K562 (cell line): ENCODE measurements at regions not wholly inside any gene's neighbourhood (a gene's known extent, or its start where the extent isn't known, plus 50 kb on each side); places are given as distances from the start of the nearest gene placed in this dataset.

Experiments used
- ATAC-seq: fragments of 200-7000 bp; cut with Tn5 transposase; 3 replicates; pipeline ENCODE4 v1.9.1; 2020; ENCODE audit warnings: moderate library complexity
- BruUV-seq: library from RNA; stranded (reverse); fragments of 400-500 nt; replicated peaks from 2 replicates; lab custom pipeline; 2021; lab: Mats Ljungman, UMichigan
- CTCF ChIA-PET: fragments of 300-600 bp; formaldehyde crosslinking; extraction: SDS; loops from one replicate; lab custom pipeline; 2021; ENCODE audit warnings: low intra/inter-chr PET ratio; lab: Yijun Ruan, JAX
- POLR2A ChIA-PET: fragments of 300-600, 350-650 bp; sonication (Branson Sonifier 250); formaldehyde crosslinking; extraction: SDS; loops from one replicate; lab custom pipeline; 2021; ENCODE audit warnings: antibody characterized with exemption, inconsistent platforms; lab: Yijun Ruan, JAX
- DNase-seq, 4 experiments: peaks; one replicate each; pipeline versions ENCODE4 v3.0.0 to v3.0.0-alpha.2; 2011 to 2018; ENCODE audit warnings: low spot score in 3 of 4, mixed read lengths in 3 of 4; ENCODE audit errors: extremely low read depth in 1 of 4
- FAIRE-seq: peaks from 2 replicates; lab custom pipeline; 2011; peaks lifted over from hg19 to GRCh38; lab: Jason Lieb, UNC
- H2AFZ ChIP-seq: 2 replicates; pipeline ENCODE4 v1.6.0; 2011; ENCODE audit warnings: low read depth, low read length, control low read depth, inconsistent platforms
- H3K27ac ChIP-seq: fragments of 200-600 bp; 3 replicates; pipeline ENCODE4 v1.8.0; 2011; ENCODE audit warnings: low read depth, mild to moderate bottlenecking, control low read depth, inconsistent platforms, low read length, moderate library complexity, mixed read lengths; ENCODE audit errors: extremely low read depth
- H3K27me3 ChIP-seq, 2 experiments: fragments of 300-600 bp in 1 of 2; 2 replicates in 1 of 2; 3 replicates in 1 of 2; pipeline versions ENCODE4 v1.6.0 to v1.8.0; 2011; ENCODE audit warnings: inconsistent platforms in 2 of 2, low read length in 2 of 2, mild to moderate bottlenecking in 1 of 2, mixed read lengths in 1 of 2, moderate library complexity in 1 of 2; ENCODE audit not compliant: control insufficient read depth in 2 of 2, insufficient read depth in 2 of 2
- H3K36me3 ChIP-seq: fragments of 300-600 bp; 3 replicates; pipeline ENCODE4 v1.8.0; 2011; ENCODE audit warnings: mild to moderate bottlenecking, low read length, inconsistent platforms; ENCODE audit not compliant: control insufficient read depth, insufficient read depth
- H3K4me1 ChIP-seq, 2 experiments: fragments of 200-600 bp in 1 of 2; replicated peaks in 1 of 2; 2 replicates in 1 of 2; 3 replicates in 1 of 2; pipeline versions ENCODE4 v1.5.1 to v1.8.0; 2011; ENCODE audit warnings: inconsistent platforms in 2 of 2, low read length in 2 of 2, mild to moderate bottlenecking in 1 of 2, mixed read lengths in 1 of 2, moderate library complexity in 1 of 2; ENCODE audit not compliant: control insufficient read depth in 2 of 2, insufficient read depth in 2 of 2
- H3K4me2 ChIP-seq: 2 replicates; pipeline ENCODE4 v1.6.1; 2011; ENCODE audit warnings: low read length, control low read depth, inconsistent platforms, mixed read lengths; ENCODE audit not compliant: insufficient read depth
- H3K4me3 ChIP-seq: fragments of 200-600 bp; sonication (generic), shearing (Covaris generic); 2 replicates; pipeline ENCODE4 v1.5.1; 2016; ENCODE audit warnings: control low read depth, inconsistent platforms
- H3K79me2 ChIP-seq: fragments of 200-600 bp; 3 replicates; pipeline ENCODE4 v1.8.0; 2011; ENCODE audit warnings: low read length, inconsistent platforms; ENCODE audit not compliant: control insufficient read depth, insufficient read depth
- H3K9ac ChIP-seq, 2 experiments: 2 replicates each; pipeline versions ENCODE4 v1.6.0 to v1.6.1; 2011; ENCODE audit warnings: low read depth in 2 of 2, low read length in 2 of 2, control low read depth in 1 of 2, inconsistent platforms in 1 of 2, mild to moderate bottlenecking in 1 of 2, mixed read lengths in 1 of 2; ENCODE audit not compliant: insufficient read depth in 1 of 2
- H3K9me1 ChIP-seq: one replicate; pipeline ENCODE4 v1.6.0; 2011; ENCODE audit warnings: inconsistent platforms, mild to moderate bottlenecking, low read length, moderate library complexity; ENCODE audit not compliant: control insufficient read depth, insufficient read depth
- H3K9me3 ChIP-seq: replicated peaks from 2 replicates; pipeline ENCODE4 v1.5.1; 2011; ENCODE audit warnings: low read depth, low read length, inconsistent platforms; ENCODE audit not compliant: control insufficient read depth, insufficient read depth
- H4K20me1 ChIP-seq: replicated peaks from 2 replicates; pipeline ENCODE4 v1.6.1; 2011; ENCODE audit warnings: low read length, inconsistent platforms, mixed read lengths; ENCODE audit not compliant: control insufficient read depth, insufficient read depth
- CBX3 ChIP-seq, 2 experiments: IDR thresholded peaks; 1 replicate in 1 of 2; 2 replicates in 1 of 2; pipeline ENCODE4 v1.6.1; 2012; ENCODE audit warnings: inconsistent platforms in 2 of 2, low read length in 2 of 2, borderline replicate concordance in 1 of 2, control low read depth in 1 of 2
- MBD1 ChIP-seq: fragments of 250-450 bp; sonication (Bioruptor Pico); IDR thresholded peaks from 2 replicates; pipeline ENCODE4 v1.8.0; 2022; ENCODE audit warnings: inconsistent platforms
- MCM2 ChIP-seq: fragments of 450-650 bp; IDR thresholded peaks from 2 replicates; pipeline ENCODE4 v1.6.1; 2017; ENCODE audit warnings: low read depth, mild to moderate bottlenecking
- RFX5 ChIP-seq: IDR thresholded peaks from 2 replicates; pipeline ENCODE4 v1.6.1; 2011; ENCODE audit warnings: low read depth, mild to moderate bottlenecking, improper control_type of control experiment, low read length
- SNIP1 ChIP-seq: fragments of 450-650 bp; IDR thresholded peaks from 2 replicates; pipeline ENCODE4 v1.7.1; 2017; ENCODE audit warnings: low read depth, mild to moderate bottlenecking
- TAF7 ChIP-seq: fragments of 450-650 bp; IDR thresholded peaks from 2 replicates; pipeline ENCODE4 v1.6.1; 2016; ENCODE audit warnings: missing genetic modification characterization, missing compliant biosample characterization
- WGBS: fragments of 100-300 bp; shearing (Covaris generic); methylation state at CpG from one replicate; pipeline ENCODE4 v1.1.6; 2016; ENCODE audit warnings: low coverage, mixed read lengths; ENCODE audit not compliant: insufficient coverage; ENCODE audit errors: missing lambda C conversion rate; 5-methylcytosine and 5-hydroxymethylcytosine counted together
- in situ Hi-C: fragments of 300-500 bp; cut with MboI; formaldehyde crosslinking; loops from 4 replicates; pipeline ENCODE4 v1.15.0; 2018; ENCODE audit warnings: inconsistent platforms, mixed read lengths
- intact Hi-C: fragments of 100-400 bp; cut with micrococcal nuclease; formaldehyde crosslinking; loops from 2 replicates; pipeline ENCODE4 v1.14.2; 2022
- TF ChIP-seq, protein P1 (sequence below), 2 experiments: fragments of 450-650 bp in 1 of 2; sonication (generic) in 1 of 2; formaldehyde crosslinking; conservative IDR thresholded peaks; 2 replicates each; pipeline versions ENCODE4 v1.4.0 to v1.8.1; 2020 to 2022; ENCODE audit warnings: mild to moderate bottlenecking in 1 of 2, missing genetic modification reagents in 1 of 2
- TF ChIP-seq, protein P2 (sequence below), 2 experiments: fragments of 200-800 bp in 1 of 2; sonication (Bioruptor generic) in 1 of 2; sonication (generic) in 1 of 2; formaldehyde crosslinking in 1 of 2; IDR thresholded peaks in 1 of 2; conservative IDR thresholded peaks in 1 of 2; 2 replicates each; pipeline versions ENCODE4 v1.5.0 to v1.6.1; 2016 to 2020; ENCODE audit warnings: missing compliant biosample characterization in 1 of 2, missing genetic modification characterization in 1 of 2, missing genetic modification reagents in 1 of 2

GRCh38 chr18:72246076-72246475 is 298.1 kb downstream of the CBLN2 start:
- no peaks in the 10 kb centered on the region for H3K36me3 ChIP-seq
- no peak for TF ChIP-seq SNIP1
- TF ChIP-seq, protein P1, sequence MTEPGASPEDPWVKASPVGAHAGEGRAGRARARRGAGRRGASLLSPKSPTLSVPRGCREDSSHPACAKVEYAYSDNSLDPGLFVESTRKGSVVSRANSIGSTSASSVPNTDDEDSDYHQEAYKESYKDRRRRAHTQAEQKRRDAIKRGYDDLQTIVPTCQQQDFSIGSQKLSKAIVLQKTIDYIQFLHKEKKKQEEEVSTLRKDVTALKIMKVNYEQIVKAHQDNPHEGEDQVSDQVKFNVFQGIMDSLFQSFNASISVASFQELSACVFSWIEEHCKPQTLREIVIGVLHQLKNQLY (CRISPR knock-in tag; conservative IDR thresholded peaks at IDR 0.05): no peak
- TF ChIP-seq, all 486 proteins: peak for 0
- intact Hi-C loops: no loop called here
- Histone ChIP-seq H3K4me1 (no peaks in the 10 kb centered on the region), H3K27ac (no peak overlapping the region), H3K4me2 (no peak overlapping the region), H3K79me2 (no peaks in the 10 kb centered on the region), H3K9ac (no peak overlapping the region), H3K27me3 (no peaks in the 10 kb centered on the region), H3K9me1 (no peaks in the 10 kb centered on the region), H2AFZ (no peak overlapping the region), H3K4me3 (no peak overlapping the region), H4K20me1 (no peaks in the 10 kb centered on the region), H3K9me3 (no peaks in the 10 kb centered on the region)
- in situ Hi-C loops: no loop called here
- POLR2A ChIA-PET: no interaction called here
- BruUV-seq: no TSS peak
- FAIRE-seq (no peak), DNase-seq (no peak), ATAC-seq (no peak)
- CTCF ChIA-PET: no interaction called here
- 0% methylated on average over 4 of the region's 4 CpGs for WGBS

DNA sequence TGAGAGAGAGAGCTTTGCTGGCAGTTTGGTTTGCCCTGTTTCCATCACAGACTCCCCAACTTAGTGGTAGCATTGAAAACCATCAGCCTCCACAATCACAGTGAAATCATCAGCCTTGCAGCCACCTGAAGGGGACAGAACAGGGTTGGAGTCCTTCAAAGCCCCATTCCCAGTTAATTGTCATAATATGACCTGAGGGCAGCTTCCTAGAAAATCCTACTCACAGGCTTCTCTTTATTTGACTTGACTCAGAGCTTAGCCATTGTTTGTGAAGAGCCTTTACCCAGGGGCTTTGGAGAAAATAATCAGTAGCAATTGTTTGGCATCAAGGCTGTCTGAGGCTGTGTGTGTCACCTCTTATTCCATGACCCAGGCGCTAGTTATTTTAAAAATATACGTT is 308.7 kb downstream of the CBLN2 start:
- H3K9me3 ChIP-seq: no peaks in the 10 kb centered on the region
- no peak for DNase-seq
- POLR2A ChIA-PET: no interaction called here
- H4K20me1 ChIP-seq: no peaks in the 10 kb centered on the region
- FAIRE-seq: no peak
- H3K27me3 ChIP-seq: no peaks in the 10 kb centered on the region
- no TSS peak for BruUV-seq
- CTCF ChIA-PET: no interaction called here
- 0% methylated on average over 2 of the region's 2 CpGs for WGBS
- H3K27ac ChIP-seq: no peak overlapping the region
- no peak overlapping the region for H3K9ac ChIP-seq
- H3K36me3 ChIP-seq: no peaks in the 10 kb centered on the region
- no peak overlapping the region for H2AFZ ChIP-seq
- H3K9me1 ChIP-seq: no peaks in the 10 kb centered on the region
- intact Hi-C loops (no loop called here), in situ Hi-C loops (no loop called here)
- no peaks in the 10 kb centered on the region for H3K79me2 ChIP-seq
- no peak for ATAC-seq
- no peak overlapping the region for H3K4me2 ChIP-seq
- H3K4me1 ChIP-seq: no peaks in the 10 kb centered on the region
- no peak overlapping the region for H3K4me3 ChIP-seq
- TF ChIP-seq RFX5 (no peak), MBD1 (CRISPR knock-in tag) (no peak), TAF7 (tag) (no peak), MCM2 (no peak), CBX3 (IDR thresholded peaks at IDR 0.05; ENCODE audit: borderline replicate concordance in 1 of 2, low read length in 2 of 2) (no peak)
- TF ChIP-seq, protein P2, sequence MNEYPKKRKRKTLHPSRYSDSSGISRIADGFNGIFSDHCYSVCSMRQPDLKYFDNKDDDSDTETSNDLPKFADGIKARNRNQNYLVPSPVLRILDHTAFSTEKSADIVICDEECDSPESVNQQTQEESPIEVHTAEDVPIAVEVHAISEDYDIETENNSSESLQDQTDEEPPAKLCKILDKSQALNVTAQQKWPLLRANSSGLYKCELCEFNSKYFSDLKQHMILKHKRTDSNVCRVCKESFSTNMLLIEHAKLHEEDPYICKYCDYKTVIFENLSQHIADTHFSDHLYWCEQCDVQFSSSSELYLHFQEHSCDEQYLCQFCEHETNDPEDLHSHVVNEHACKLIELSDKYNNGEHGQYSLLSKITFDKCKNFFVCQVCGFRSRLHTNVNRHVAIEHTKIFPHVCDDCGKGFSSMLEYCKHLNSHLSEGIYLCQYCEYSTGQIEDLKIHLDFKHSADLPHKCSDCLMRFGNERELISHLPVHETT (CRISPR knock-in tag; conservative IDR thresholded peaks at IDR 0.05 in 1 of 2, IDR thresholded peaks at IDR 0.05 in 1 of 2): no peak
